Right lobe of liver (tissue), 4 donors: ENCODE measurements at regions not wholly inside any gene's neighbourhood (a gene's known extent, or its start where the extent isn't known, plus 50 kb on each side); places are given as distances from the start of the nearest gene placed in this dataset.
"Not testable (repeated sequence)": the region's sequence is repeated elsewhere in the genome, so short reads cannot be mapped to it uniquely, and the experiment has no call there.

Source experiments
- CTCF ChIP-seq, 4 donors: fragments of 200-600 bp in 3 of 4; fragments of 450-650 bp in 1 of 4; IDR thresholded peaks; one replicate each; pipeline versions ENCODE4 v1.5.1 to v1.8.0; 2016 to 2022; ENCODE audit warnings: antibody characterized with exemption in 4 of 4, mild to moderate bottlenecking in 2 of 4
- POLR2A ChIP-seq: fragments of 450-650 bp; IDR thresholded peaks from one replicate; pipeline ENCODE4 v1.6.1; 2017; ENCODE audit warnings: antibody characterized with exemption, mild to moderate bottlenecking
- donor health status: DM: no; HTN: no; CAD: no.
- donor health status: DM: no; HTN: no; CAD: no.
- donor health status: DM: no; HTN: yes; CAD: no.

- not testable (repeated sequence) for TF ChIP-seq CTCF (IDR thresholded peaks at IDR 0.05); POLR2A
Observed at GRCh38 chr9:62800451-62801371, 1610.9 kb downstream of the SPATA31A7 start.
